GM13977 (cell line): ENCODE measurements at regions not wholly inside any gene's neighbourhood (a gene's known extent, or its start where the extent isn't known, plus 50 kb on each side); places are given as distances from the start of the nearest gene placed in this dataset.

Experiments
- DNase-seq: peaks from one replicate; pipeline ENCODE4 v3.0.0; 2012; ENCODE audit warnings: low spot score
- in situ Hi-C: fragments of 300-500 bp; cut with MboI; formaldehyde crosslinking; loops from one replicate; pipeline ENCODE4 v1.12.0; 2022; ENCODE audit warnings: low sequenced_read_pairs, low pct_unique_long_range_greater_than_20kb, mixed read lengths, inconsistent platforms; ENCODE audit not compliant: unreplicated experiment
- TF ChIP-seq, protein P1 (sequence below): IDR thresholded peaks from 2 replicates; pipeline ENCODE4 v1.5.1; 2012; ENCODE audit warnings: mild to moderate bottlenecking, control low read depth; ENCODE audit not compliant: insufficient read depth; ENCODE audit errors: extremely low read depth, missing control alignments

- TF ChIP-seq, protein P1, sequence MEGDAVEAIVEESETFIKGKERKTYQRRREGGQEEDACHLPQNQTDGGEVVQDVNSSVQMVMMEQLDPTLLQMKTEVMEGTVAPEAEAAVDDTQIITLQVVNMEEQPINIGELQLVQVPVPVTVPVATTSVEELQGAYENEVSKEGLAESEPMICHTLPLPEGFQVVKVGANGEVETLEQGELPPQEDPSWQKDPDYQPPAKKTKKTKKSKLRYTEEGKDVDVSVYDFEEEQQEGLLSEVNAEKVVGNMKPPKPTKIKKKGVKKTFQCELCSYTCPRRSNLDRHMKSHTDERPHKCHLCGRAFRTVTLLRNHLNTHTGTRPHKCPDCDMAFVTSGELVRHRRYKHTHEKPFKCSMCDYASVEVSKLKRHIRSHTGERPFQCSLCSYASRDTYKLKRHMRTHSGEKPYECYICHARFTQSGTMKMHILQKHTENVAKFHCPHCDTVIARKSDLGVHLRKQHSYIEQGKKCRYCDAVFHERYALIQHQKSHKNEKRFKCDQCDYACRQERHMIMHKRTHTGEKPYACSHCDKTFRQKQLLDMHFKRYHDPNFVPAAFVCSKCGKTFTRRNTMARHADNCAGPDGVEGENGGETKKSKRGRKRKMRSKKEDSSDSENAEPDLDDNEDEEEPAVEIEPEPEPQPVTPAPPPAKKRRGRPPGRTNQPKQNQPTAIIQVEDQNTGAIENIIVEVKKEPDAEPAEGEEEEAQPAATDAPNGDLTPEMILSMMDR: no peak
- no peak for DNase-seq
- in situ Hi-C loops: no loop called here
These were observed 85.9 kb upstream of the TBX20 start for GRCh38 chr7:35339811-35340210.

GRCh38 chr7:35336444-35336843 is 82.5 kb upstream of the TBX20 start:
- in situ Hi-C loops: no loop called here
- DNase-seq: no peak
- TF ChIP-seq, protein P1: no peak

- DNase-seq: no peak
- TF ChIP-seq, protein P1: no peak
- in situ Hi-C loops: no loop called here
These were observed 80.6 kb upstream of the TBX20 start for GRCh38 chr7:35334506-35334905.

DNA sequence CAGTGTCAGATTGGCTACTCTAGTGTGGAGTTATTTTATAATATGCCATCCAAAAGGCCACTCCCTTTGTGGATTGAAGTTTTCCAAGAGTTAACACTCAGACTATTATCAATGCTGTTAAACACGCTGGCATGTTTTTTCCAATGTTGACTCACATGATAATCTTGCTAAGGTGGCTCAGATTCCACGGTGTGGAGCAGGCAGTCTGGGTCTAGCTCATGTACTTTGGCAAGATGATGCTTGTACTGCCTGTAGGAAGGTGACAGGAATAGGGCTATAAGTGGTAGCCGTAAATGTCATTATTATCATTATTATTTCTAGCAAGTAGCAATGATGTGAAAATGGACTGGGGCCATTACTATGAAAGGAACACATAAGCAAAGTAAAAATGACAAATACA is 79.4 kb upstream of the TBX20 start:
- no peak for DNase-seq
- TF ChIP-seq, protein P1: no peak
- in situ Hi-C loops: no loop called here

- in situ Hi-C loops: no loop called here
- no peak for DNase-seq
- TF ChIP-seq, protein P1: no peak
These were observed 78.1 kb upstream of the TBX20 start for GRCh38 chr7:35331730-35332678.

- in situ Hi-C loops: no loop called here
- no peak for DNase-seq
- TF ChIP-seq, protein P1: no peak
These were observed 75.1 kb upstream of the TBX20 start for GRCh38 chr7:35329026-35329425.
